Sigmoid colon (tissue), 4 donors: ENCODE measurements at regions not wholly inside any gene's neighbourhood (a gene's known extent, or its start where the extent isn't known, plus 50 kb on each side); places are given as distances from the start of the nearest gene placed in this dataset.

Experiments used
- CTCF ChIP-seq, 4 experiments: fragments of 450-650 bp in 3 of 4; fragments of 200-600 bp in 1 of 4; IDR thresholded peaks; one replicate each; pipeline ENCODE4 v1.5.1; 2016 to 2019; ENCODE audit warnings: antibody characterized with exemption in 4 of 4, mild to moderate bottlenecking in 3 of 4, moderate library complexity in 2 of 4
- POLR2A ChIP-seq, 2 donors: fragments of 450-650 bp; IDR thresholded peaks; one replicate each; pipeline ENCODE4 v1.6.1; 2016; ENCODE audit warnings: antibody characterized with exemption in 2 of 2, mild to moderate bottlenecking in 2 of 2, moderate library complexity in 2 of 2
- POLR2AphosphoS5 ChIP-seq, 4 donors: sonication (generic); formaldehyde crosslinking; IDR thresholded peaks; one replicate each; pipeline ENCODE4 v1.6.1; 2017; ENCODE audit warnings: antibody characterized with exemption in 4 of 4

- TF ChIP-seq CTCF (IDR thresholded peaks at IDR 0.05) (no peak), POLR2A (IDR thresholded peaks at IDR 0.05) (no peak), POLR2AphosphoS5 (IDR thresholded peaks at IDR 0.05) (no peak)
These were observed 355.4 kb downstream of the PLPP3 start for GRCh38 chr1:56223968-56224367.
